NCI-H2171 treated with DMSO at 0.1 percent for 48 hours (cell line): ENCODE measurements at regions not wholly inside any gene's neighbourhood (a gene's known extent, or its start where the extent isn't known, plus 50 kb on each side); places are given as distances from the start of the nearest gene placed in this dataset.

Experiments
- DNase-seq: peaks from one replicate; lab custom pipeline; 2025; lab: John Stamatoyannopoulos, UW

GRCh38 chrX:43018031-43018430, 240.1 kb upstream of the PPP1R2C start:
- DNase-seq, result no peak

- no peak for DNase-seq
These were observed 241.1 kb upstream of the PPP1R2C start for GRCh38 chrX:43019021-43019420.

DNA sequence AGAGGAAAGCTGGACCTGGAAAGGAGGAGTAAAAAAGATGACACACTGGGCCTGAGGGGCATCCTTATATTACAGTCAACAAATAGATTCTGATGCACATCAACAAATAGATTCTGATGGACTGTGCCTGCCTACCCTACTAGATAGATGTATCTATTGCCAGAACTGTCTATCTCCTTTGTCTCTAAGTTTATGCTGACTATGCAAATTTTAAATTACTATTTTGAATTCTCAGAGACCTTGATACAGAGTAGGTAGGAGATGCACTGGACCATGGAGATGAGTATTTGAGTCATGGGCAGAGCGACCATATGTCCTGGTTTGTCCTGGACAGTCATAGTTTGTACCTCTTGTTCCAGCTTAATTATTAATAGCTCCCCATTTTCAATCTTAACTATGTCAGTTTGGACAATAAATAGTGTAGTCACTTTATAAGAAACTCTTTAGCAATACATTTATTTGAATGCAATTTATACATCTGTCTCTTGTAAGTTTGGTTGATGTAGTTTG, 247.9 kb upstream of the PPP1R2C start:
- DNase-seq, result no peak

- DNase-seq, result no peak
These were observed 286.1 kb upstream of the PPP1R2C start for GRCh38 chrX:43064096-43064495.

DNA sequence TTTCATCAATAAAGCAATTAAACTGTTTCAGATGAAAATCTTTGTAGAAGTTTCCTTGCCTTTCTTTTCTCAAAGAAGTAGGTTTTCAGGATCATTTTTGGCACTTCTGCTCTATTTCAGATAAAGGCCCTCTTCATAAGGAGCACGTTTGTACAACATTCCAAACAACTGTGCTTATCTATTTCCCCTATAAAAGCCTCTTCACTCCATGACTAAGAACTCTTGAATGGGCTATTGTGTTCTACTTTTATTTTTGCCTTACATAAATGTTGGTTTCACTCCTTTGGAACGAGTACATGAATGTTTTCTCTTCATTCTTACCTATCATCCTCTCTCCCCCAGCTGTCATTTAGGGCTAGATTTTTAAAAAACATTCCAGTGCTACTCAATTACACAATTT, 288.0 kb upstream of the PPP1R2C start:
- DNase-seq, result no peak

DNA sequence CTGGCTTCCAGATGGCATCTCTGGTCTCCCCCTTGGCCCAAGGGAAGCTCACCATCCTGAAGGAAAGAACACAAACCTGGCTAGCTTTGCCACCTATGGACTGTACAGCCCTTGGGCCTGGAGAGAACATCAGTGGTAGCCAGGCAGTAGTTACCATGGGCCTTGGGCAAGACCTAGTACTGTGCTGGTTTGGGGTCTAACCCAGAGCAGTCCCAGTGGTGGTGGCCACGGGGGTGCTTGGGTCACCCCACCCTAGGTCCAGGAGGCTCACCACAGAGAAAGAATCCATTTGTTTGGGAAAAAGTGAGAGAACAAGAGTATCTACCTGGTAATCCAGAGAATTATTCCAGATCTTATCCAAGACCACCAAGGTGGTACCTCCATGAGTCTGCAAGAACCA, 290.7 kb upstream of the PPP1R2C start:
- DNase-seq, result no peak

- no peak for DNase-seq
These were observed 305.1 kb upstream of the PPP1R2C start for GRCh38 chrX:43083016-43083415.

GRCh38 chrX:43087830-43088229, 309.9 kb upstream of the PPP1R2C start:
- no peak for DNase-seq

DNA sequence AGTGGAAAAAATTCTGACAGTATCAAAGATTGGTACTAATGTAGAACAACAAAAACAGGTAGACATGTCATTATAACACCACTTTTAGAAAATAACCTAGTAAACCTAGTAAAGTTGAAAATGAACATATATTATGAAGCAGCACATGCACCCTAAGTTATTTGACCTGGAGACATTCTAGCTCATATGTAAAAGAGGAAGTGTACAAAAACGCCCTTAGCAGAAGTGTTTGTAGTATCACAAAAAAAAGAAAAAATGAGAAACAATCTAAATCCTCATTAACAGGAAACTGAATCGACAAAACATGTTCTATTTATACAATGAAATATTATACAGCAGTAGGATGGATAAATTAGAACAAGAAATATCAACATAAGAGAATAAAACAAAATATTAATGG, 318.9 kb upstream of the PPP1R2C start:
- no peak for DNase-seq

DNA sequence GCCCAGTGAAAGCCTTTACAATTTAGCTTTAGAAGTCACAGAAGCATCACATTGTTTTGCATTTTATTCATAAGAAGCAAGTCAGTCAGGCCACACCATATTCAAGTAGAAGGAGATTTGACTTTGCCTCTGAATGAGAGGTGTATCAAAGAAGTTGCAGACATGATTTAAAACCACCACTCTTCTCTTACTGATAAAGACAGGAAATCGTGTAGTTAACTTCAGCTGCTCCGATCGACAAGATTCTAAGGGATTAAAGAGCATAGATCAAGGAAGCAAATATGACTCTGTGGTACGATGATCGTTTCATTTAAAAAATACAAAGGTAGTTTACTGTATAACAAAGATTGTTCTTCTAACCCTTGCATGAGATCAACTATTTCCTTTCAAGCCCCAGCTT, 328.0 kb upstream of the PPP1R2C start:
- DNase-seq, result no peak

GRCh38 chrX:43108828-43109227, 330.9 kb upstream of the PPP1R2C start:
- DNase-seq, result no peak

DNA sequence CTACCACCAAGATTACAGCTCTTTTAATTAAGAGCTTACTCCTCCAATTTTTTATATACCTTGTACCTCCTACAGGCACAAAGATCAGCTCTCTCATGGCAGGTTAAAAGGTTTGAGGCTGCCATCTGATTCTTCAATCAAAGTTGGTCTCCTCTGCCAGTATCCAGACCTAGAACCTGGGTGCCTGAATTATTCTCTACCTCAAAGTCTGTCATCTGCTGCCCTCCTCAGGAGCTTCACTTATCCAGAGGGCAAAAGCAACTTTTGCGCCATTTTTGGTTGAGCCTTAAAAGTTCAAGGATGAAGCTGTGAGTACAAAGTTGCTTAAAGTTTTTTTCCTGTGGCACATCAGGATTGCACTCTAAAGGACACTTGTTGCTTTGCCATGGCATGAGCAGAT, 343.7 kb upstream of the PPP1R2C start:
- no peak for DNase-seq

GRCh38 chrX:43139645-43140044, 361.7 kb upstream of the PPP1R2C start:
- DNase-seq, result no peak

GRCh38 chrX:43140582-43140981, 362.6 kb upstream of the PPP1R2C start:
- no peak for DNase-seq

GRCh38 chrX:43141885-43142284, 363.9 kb upstream of the PPP1R2C start:
- DNase-seq, result no peak

DNA sequence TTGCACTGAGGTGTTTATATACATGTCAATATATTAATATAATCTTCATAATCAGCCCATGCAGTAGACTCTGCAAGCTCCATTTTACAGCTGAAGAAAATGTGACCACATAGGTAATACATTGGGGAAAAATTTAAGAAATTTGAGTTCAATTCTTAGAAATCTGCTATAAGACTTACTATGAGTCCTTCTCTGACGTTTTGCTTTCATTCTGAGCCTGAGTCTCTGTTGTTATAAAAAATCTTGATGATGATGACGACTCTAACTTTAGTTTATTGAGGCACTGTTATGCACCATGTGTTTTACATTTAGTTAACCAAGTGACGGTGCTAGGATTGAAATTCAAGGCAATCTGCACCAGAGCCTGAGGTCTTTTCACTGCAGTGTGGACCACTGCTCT, 370.3 kb upstream of the PPP1R2C start:
- no peak for DNase-seq

- no peak for DNase-seq
These were observed 387.5 kb upstream of the PPP1R2C start for GRCh38 chrX:43165343-43165920.

GRCh38 chrX:43166874-43167273, 388.9 kb upstream of the PPP1R2C start:
- no peak for DNase-seq

DNA sequence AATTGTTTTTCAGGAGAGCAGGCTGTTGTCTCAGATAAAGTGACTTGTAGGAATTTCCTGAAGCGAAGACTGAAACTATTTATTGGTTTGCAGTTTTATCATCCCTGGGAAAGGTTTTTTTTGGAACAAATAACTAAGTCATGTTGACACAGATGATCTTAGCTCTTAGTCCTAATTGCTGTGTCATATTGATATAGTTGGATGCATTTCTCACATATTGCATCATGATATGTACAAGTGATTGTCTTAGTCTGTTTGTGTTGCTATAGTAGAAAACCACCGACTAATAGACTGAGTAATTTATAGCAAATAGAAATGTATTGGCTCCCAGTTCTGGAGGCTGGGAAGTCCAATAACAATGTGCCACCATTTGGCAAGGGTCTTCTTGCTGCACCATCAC, 397.5 kb upstream of the PPP1R2C start:
- no peak for DNase-seq

DNA sequence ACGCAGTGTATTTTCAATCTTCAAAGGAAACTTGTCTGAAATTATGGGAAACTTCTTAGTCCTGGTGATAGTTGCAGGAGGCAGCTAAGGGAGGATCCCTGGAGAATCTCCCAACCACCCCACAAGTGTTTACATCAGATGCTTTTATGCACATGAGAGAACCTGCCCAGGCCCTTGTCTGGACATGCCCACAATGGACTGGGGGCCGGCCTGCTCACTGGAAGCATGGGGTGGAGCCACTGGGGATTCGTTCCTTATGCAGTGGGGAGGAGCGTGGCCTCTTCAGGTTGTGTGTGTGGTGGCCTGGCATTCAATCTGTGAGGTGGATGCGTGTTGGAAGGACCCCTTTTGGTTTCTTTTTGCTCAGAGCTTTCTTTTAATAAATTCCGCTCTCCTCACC, 398.7 kb upstream of the PPP1R2C start:
- DNase-seq, result no peak

GRCh38 chrX:43188296-43188695, 410.3 kb upstream of the PPP1R2C start:
- DNase-seq, result no peak

DNA sequence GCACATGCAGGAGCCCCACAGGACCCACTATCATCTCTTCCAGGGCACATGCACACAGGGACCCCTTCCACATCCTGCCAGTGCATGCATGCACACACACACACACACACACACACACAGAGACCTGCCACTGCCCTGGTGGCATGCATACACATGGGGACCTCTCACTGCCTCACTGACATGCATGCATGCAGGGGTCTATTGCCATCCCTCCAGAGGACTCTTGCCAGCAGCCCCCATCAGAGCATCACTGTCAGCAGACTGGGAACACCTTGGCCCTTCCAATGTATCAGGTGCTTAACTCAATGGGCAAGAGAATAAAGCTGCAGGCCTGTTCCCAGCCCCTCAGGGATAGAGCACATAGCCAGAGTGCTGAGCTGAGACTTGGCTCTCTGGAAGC, 433.6 kb upstream of the PPP1R2C start:
- DNase-seq, result no peak

GRCh38 chrX:43218198-43218597, 437.9 kb upstream of the MAOA start:
- no peak for DNase-seq

DNA sequence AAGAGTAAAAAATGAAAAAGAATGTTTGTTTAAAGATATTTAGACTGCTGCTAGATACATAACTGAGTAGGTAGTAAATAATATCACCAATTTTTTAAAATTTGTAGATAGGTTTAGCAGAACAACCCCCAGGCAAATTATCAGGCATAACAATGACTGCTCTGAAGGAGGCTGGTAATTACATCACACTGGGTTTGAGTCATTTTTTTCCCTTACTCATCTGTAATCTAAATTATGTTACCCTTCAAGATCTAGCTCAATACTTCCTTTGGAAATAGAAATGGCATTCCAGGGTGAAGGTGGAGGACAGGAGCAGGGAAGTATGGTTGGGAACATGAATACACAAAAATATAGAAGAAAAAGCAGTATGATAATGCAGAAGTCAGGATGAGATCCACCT, 431.6 kb upstream of the MAOA start:
- DNase-seq, result no peak
